Activated naive CD8-positive, alpha-beta T cell treated with anti-CD3 and anti-CD28 coated beads, Interleukin-2, amount 50 U/mL, for 16 hours (primary cell): ENCODE measurements at regions not wholly inside any gene's neighbourhood (a gene's known extent, or its start where the extent isn't known, plus 50 kb on each side); places are given as distances from the start of the nearest gene placed in this dataset.
"Not testable (repeated sequence)": the region's sequence is repeated elsewhere in the genome, so short reads cannot be mapped to it uniquely, and the experiment has no call there.

ENCODE experiments used
- DNase-seq: peaks from one replicate; pipeline ENCODE4 v3.0.0-alpha.2; 2020; ENCODE audit warnings: low read depth, low spot score

DNA sequence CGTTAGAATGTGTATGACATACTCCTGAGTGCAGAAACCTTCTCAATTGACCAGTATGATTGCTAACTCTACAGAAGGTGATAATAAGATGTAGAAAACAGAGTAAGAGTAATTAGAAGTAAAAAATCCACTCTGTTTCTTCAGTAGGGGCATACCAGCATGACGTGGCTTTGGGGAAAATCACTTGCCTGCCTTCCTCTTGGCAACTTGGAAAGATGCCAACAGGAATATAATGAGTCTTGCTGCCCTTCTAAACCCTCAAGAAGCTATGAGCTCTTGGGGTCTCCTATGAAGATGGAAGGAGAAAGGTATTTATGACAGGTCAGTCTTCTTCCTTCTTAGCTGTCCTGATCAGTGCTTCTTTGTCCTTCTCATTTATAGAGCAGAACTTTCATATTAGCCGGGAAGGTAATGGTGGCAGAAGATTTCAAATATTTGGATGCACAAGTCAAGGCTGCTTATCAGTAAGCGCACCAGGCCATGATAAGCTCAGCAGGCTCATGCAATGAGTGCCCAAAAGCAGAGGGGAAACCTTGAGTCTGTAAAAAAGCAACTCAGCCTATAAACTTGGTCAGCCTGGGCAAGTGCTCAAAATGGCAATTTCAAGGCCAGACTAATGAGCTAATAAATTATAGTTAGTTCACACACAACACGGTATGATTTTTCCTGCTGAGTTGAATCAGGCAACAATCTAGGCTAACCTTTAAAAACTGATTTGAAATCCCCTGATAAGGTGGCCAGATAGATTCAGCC is 69.7 kb upstream of the PPARGC1A start:
- no peak for DNase-seq

DNA sequence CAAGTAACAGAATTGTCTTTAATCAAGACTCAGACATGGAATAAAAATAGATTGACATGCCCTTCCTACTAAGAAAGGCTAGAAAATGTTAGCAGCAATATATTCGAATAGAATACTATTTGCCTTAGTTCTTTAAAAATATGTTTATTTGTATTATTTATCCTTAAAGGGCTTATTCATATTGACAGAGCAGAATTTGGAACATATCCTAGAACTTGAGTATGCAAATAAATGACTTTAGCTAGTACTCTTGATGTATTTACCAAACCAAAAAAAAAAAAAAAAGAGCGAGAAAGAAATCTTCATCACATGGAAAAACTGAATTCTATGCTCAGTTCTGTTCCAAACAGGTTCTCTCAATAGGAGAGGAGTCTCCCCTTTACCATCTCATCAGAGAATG is 68.9 kb upstream of the PPARGC1A start:
- DNase-seq, result no peak

DNA sequence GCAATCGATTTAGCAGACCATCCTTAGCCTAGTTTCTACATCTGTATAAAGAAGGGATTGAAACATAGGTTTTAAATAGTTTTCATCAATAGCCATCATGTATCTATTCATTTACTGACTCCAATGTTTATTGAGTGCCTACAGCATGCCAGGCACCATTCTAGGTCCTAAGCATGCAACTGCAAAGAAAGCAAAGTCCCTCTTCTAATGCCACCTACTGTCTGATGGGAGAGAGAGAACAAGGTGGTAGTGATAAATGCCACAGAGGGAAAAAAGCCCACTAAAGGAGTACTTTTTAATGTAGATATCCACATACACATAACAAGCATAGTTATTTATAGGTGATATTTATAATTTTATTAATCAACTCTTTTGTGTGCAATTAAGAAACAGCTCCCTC is 67.6 kb upstream of the PPARGC1A start:
- DNase-seq, result no peak

DNA sequence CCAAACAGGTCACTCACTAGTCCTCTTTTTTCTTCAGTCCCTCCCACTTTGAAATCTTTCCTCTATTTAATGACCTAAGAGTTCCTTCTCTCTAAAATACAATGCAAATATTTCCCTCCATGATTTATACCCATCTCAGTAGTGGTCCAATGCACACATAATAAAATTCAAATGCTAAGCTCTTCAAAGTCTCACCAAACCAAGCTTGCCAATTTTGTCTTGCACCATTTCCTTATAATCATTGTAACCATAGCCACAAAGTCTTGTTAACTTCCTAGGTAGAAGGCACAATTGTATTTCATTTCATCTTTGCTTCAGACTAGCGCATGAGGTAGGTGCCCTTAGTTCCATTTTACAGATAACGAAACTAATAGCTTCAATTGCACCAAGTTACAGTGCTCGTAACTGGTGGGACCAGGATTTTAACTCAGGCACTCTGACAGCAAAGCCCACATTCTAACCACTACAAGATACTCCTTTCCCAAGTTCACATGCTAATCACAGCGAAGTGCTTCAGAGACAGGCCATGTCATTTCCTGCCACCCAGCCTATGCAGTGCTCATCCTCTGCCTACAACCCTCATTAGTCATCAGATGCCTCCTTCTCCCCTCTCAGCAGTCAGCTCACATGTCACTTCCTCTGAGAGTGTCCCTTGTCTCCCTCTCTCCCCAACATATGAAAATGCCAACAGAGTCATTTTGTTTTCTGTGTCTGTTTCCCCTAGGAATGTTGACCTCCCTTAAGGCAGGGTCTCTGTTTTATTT is 66.9 kb upstream of the PPARGC1A start:
- DNase-seq, result no peak

DNA sequence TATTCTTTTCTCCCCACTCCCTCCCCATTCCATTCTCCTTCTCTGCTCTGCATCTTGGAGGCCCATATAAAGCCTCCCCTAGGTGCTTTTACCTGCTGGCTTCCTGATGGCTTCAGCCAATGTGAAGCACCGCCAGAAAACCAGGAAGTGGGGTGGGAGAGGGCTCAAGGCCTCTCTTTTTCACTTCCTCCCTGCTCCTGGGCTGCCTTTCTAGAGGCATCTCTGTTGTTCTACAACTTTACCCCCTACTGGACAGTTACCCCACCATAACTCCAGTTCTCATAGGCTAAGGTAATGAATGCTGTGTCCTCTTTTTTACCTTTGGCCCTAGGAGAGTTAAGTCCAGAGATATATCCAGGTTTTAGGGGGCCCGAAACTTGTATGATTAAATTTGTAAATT is 62.4 kb upstream of the PPARGC1A start:
- no peak for DNase-seq

DNA sequence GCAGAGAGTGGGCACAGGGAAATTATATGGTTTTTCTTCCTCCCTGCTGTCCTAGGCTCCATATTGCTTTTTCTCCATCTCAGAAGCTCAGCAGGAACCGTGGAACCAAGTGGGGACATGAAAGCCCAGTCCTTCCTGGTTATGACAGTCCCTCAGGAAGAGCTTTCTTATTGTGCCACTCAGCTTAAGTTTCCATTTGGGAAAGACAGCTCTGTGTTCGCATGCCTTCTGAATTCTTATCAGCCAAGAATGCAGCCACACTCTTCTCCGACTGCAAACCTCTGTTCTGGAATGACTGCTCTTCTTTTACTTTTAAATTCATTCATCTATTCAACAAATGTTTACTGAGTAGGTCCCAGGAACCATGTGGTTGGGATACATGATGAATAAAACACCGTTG is 58.0 kb upstream of the PPARGC1A start:
- no peak for DNase-seq

DNA sequence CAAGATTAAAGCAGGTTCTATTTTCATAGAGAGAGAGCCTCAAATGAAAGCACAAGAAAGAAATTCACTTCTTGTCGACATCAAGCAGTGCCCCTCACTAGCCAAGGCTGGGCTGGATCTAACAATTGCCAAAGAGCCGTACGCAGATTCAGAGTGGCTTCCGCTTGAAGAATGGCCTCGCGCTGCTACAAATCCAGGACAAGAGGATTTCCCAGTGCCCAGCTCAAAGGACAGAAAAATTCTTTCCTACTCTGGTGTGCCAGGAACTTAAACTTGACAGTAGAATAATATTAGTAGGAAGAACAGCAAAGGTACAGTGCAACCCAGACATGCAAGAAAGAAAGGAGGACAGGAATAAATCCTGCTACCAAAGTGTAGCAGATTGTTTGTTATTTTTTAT is 56.5 kb upstream of the PPARGC1A start:
- no peak for DNase-seq

DNA sequence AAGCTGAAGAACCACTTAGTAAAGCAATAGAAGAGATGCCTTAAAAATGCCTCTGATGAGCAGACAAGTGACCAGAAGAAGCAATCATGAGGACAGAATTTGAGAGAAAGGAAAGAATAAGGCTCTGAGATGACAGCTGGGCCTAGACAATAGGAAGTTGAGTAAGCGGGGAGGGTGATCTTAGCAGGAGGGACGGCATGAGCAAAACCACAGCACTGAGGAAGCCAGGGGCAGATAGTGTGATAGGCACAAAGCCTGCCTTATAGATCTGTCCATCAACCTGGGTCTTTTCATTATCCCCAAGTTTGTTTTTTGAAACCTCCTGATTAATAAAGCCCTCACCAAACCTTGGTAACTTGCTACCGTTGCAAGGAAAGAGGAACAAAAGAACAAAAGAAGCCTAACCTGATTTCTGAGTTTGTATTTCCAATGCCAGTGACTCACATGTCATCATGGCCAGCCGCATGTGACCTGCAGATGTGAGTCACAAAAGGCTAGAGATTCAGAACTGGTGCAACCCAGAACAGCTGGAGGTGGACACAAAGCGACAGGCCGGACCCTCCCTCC is 55.7 kb upstream of the PPARGC1A start:
- DNase-seq, result no peak

DNA sequence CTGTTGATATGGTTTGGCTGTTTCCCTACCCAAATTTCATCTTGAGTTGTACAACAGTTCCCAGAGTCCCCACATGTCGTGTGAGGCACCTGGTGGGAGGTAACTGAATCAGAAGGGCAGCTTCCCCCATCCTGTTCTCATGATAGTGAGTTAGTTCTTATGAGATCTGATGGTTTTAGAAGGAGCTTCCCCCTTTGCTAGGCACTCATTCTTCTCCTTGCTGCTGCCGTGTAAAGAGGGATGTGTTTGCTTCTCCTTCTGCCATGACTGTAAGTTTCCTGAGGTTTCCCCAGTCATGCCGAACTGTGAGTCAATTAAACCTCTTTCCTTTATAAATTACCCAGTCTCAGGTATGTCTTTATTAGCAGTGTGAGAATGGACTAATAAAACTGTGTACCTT is 54.7 kb upstream of the PPARGC1A start:
- DNase-seq, result not testable (repeated sequence)

DNA sequence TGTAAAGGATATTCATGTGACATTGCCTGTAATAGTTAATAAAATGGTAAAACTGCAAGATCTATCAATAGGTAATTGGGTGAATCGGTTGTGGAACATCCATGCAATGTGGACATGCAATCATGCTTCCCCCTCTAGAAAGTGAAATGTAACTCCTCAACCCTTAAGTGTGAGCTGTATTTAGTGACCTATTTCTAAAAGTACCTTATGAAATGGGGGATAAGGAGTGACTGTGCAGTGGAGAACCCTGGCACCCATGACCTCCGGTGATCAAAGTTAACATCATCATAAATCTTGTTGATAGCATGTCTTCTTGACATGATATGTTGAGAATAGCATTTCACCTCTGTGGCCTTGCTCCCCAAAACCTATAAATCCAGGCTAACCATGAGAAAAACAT is 53.6 kb upstream of the PPARGC1A start:
- DNase-seq, result no peak

DNA sequence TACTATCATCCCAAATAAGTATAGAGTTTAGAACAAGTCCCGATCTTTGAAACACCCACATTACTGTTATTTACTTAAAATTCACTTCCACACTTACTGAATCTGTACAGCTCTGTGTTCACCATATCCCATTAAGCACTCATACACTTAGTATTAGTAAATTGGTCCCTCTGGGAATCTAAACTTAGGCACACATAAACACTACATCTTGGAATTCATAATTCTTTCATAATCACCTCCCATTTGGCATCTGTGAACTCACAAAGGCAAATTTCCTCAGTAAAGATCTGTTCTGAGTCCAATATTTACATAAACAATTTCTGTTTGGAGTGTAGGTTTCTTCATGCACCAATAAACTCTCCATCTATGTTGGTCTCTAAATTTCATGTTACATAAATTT is 52.6 kb upstream of the PPARGC1A start:
- no peak for DNase-seq
